KMS-11 (cell line): ENCODE measurements at regions not wholly inside any gene's neighbourhood (a gene's known extent, or its start where the extent isn't known, plus 50 kb on each side); places are given as distances from the start of the nearest gene placed in this dataset.

Experiments used
- H2AFZ ChIP-seq: fragments of 200-600 bp; sonication (generic); 2 replicates; pipeline ENCODE4 v1.6.1; 2016; ENCODE audit warnings: antibody characterized with exemption, mixed run types, low read depth
- H3K27ac ChIP-seq: fragments of 200-600 bp; sonication (generic); 2 replicates; pipeline ENCODE4 v1.6.1; 2016; ENCODE audit warnings: mild to moderate bottlenecking, mixed run types
- H3K27me3 ChIP-seq: fragments of 200-600 bp; sonication (generic); 2 replicates; pipeline ENCODE4 v1.6.1; 2017; ENCODE audit warnings: mild to moderate bottlenecking, low read depth, mixed run types, moderate library complexity; ENCODE audit not compliant: insufficient read depth
- H3K36me3 ChIP-seq: fragments of 200-600 bp; sonication (generic); 2 replicates; pipeline ENCODE4 v1.6.1; 2017; ENCODE audit warnings: mild to moderate bottlenecking, mixed run types; ENCODE audit not compliant: insufficient read depth
- H3K4me1 ChIP-seq: fragments of 200-600 bp; sonication (generic); 2 replicates; pipeline ENCODE4 v1.6.1; 2016; ENCODE audit warnings: mild to moderate bottlenecking, low read depth, mixed run types; ENCODE audit not compliant: poor library complexity, severe bottlenecking
- H3K4me2 ChIP-seq: fragments of 200-600 bp; sonication (generic); 2 replicates; pipeline ENCODE4 v1.7.0; 2016; ENCODE audit warnings: mild to moderate bottlenecking, mixed run types
- H3K4me3 ChIP-seq: fragments of 200-600 bp; sonication (generic); IDR thresholded peaks from 2 replicates; pipeline ENCODE4 v1.6.1; 2017; ENCODE audit warnings: low read depth, low read length, mixed read lengths; ENCODE audit not compliant: insufficient read depth
- H3K79me2 ChIP-seq: fragments of 200-600 bp; sonication (generic); 2 replicates; pipeline ENCODE4 v1.6.1; 2016; ENCODE audit warnings: low read depth, mixed run types; ENCODE audit not compliant: insufficient read depth
- H3K9ac ChIP-seq: fragments of 200-600 bp; sonication (generic); 2 replicates; pipeline ENCODE4 v1.6.1; 2016; ENCODE audit warnings: mild to moderate bottlenecking, mixed run types
- H4K20me1 ChIP-seq: fragments of 200-600 bp; sonication (generic); 2 replicates; pipeline ENCODE4 v1.6.1; 2016; ENCODE audit warnings: mild to moderate bottlenecking, mixed run types; ENCODE audit not compliant: insufficient read depth
- TF ChIP-seq, protein P1 (sequence below): fragments of 200-600 bp; sonication (generic); conservative IDR thresholded peaks from 2 replicates; pipeline ENCODE4 v1.6.1; 2017; ENCODE audit warnings: low read depth, mild to moderate bottlenecking, antibody characterized with exemption, low read length, moderate library complexity, mixed read lengths

DNA sequence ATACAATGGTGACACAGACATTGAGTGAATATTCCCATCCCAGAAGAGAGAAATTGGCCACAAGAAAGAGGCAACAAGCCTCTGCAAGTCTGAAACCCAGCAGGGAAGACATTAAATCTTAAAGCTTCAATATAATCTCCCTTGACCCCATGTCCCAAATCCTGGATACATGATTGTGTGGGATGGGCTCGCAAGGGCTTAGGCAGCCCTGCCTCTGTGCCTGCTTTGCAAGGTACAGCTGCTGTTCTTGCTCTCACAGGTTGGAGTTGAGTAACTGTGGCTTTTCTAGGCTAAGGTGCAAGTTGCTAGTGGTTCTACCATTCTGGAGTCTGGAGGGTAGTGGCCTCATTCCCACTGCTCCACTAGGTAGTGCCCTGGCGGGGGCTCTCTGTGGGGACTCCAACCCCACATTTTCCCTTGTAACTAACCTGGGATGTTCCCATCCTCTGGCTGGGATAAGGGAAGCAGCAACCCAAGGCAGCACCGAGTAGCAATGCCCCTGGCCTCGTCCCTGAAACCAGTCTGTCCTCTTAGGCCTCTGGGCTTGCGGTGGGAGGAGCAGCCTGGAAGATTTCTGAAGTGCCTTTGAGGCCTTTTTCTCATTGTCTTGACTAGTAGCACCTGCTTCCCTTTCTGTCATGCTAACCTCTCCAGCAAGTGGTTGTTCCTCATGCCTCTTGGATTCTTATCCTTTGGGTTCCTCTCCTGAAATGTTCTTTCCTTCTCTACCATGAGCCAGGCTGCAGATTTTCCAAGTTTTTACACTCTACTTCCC is 90.0 kb downstream of the FAM174B start:
- TF ChIP-seq, protein P1, sequence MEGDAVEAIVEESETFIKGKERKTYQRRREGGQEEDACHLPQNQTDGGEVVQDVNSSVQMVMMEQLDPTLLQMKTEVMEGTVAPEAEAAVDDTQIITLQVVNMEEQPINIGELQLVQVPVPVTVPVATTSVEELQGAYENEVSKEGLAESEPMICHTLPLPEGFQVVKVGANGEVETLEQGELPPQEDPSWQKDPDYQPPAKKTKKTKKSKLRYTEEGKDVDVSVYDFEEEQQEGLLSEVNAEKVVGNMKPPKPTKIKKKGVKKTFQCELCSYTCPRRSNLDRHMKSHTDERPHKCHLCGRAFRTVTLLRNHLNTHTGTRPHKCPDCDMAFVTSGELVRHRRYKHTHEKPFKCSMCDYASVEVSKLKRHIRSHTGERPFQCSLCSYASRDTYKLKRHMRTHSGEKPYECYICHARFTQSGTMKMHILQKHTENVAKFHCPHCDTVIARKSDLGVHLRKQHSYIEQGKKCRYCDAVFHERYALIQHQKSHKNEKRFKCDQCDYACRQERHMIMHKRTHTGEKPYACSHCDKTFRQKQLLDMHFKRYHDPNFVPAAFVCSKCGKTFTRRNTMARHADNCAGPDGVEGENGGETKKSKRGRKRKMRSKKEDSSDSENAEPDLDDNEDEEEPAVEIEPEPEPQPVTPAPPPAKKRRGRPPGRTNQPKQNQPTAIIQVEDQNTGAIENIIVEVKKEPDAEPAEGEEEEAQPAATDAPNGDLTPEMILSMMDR: no peak
- H2AFZ ChIP-seq: no peak overlapping the region
- H3K4me2 ChIP-seq: no peak overlapping the region
- no peak overlapping the region for H3K27ac ChIP-seq
- H3K79me2 ChIP-seq: no peaks in the 10 kb centered on the region
- H3K36me3 ChIP-seq: no peaks in the 10 kb centered on the region
- H3K4me1 ChIP-seq: no peaks in the 10 kb centered on the region
- no peak overlapping the region for H3K4me3 ChIP-seq
- no peaks in the 10 kb centered on the region for H4K20me1 ChIP-seq
- no peaks in the 10 kb centered on the region for H3K27me3 ChIP-seq
- H3K9ac ChIP-seq: no peak overlapping the region

DNA sequence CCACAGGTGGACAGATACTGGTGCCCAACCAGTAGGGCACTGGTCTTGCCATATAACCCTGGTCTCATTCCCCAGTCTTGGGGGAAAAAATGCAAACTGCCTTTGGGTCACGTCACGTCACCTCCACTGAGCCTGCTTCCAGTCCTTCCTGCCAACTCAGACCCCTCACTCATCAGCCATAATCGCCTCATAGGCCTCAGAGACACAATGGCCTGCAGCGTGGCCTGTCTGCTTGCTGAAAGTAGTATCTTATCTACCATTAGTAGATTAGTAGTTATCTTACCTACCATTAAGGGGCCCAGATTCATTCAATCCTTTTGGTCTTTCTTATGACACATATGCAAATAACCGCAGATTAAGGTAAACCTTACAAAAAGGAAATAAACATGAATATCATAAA is 93.8 kb downstream of the FAM174B start:
- no peaks in the 10 kb centered on the region for H3K27me3 ChIP-seq

DNA sequence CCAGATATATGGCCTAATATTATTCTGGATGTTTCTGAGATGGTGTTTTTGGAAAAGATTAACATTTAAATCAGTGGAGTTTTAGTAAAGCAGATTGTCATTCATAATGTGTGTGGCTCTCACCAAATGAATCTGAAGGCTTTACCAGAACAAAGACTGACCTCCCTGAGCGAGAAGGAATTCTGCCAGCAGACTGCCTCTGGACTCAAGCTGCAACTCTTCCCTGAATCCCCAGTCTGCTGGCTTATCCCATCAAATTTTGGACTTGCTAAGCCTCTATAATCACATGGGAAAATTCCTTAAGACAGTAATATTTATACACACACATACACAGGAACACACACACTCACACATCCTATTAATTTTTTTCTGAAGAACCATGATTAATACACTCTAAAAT is 102.3 kb downstream of the FAM174B start:
- H3K4me3 ChIP-seq: no peak overlapping the region
- H4K20me1 ChIP-seq: no peaks in the 10 kb centered on the region
- no peaks in the 10 kb centered on the region for H3K79me2 ChIP-seq
- no peak overlapping the region for H3K4me2 ChIP-seq
- no peaks in the 10 kb centered on the region for H3K4me1 ChIP-seq
- H3K27me3 ChIP-seq: no peaks in the 10 kb centered on the region
- H3K9ac ChIP-seq: no peak overlapping the region
- H2AFZ ChIP-seq: no peak overlapping the region
- no peak overlapping the region for H3K27ac ChIP-seq
- TF ChIP-seq, protein P1: no peak
- H3K36me3 ChIP-seq: no peaks in the 10 kb centered on the region

More for the DNA sequence above, 93.8 kb downstream of the FAM174B start:
- no peaks in the 10 kb centered on the region for H3K4me1 ChIP-seq
- no peaks in the 10 kb centered on the region for H4K20me1 ChIP-seq
- no peak overlapping the region for H3K27ac ChIP-seq
- no peaks in the 10 kb centered on the region for H3K36me3 ChIP-seq
- H3K79me2 ChIP-seq: no peaks in the 10 kb centered on the region
- H3K4me2 ChIP-seq: no peak overlapping the region
- no peak overlapping the region for H3K9ac ChIP-seq
- H2AFZ ChIP-seq: no peak overlapping the region
- TF ChIP-seq, protein P1: no peak
- H3K4me3 ChIP-seq: no peak overlapping the region

DNA sequence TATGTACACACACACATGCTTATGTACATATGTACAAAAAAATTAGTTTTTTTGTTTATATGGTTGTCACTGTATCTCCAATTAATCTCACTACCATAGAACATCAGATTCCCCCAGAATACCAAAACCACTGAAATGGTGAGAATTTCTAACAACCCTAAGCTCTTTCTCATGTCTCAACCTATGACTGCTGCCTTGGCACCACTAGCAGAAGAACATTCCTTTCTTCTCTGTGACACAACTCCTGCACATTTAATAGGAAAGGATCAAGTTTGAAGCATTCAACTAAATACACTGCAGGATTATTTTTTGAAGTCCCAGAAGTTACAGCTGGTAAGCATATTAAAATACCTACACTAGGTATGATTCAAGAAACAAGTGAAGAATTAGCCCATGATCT is 109.6 kb downstream of the FAM174B start:
- Histone ChIP-seq H2AFZ (no peak overlapping the region), H3K27ac (no peak overlapping the region), H3K4me2 (no peak overlapping the region), H3K27me3 (no peaks in the 10 kb centered on the region), H4K20me1 (no peaks in the 10 kb centered on the region), H3K4me1 (no peaks in the 10 kb centered on the region), H3K36me3 (no peaks in the 10 kb centered on the region), H3K4me3 (no peak overlapping the region), H3K9ac (no peak overlapping the region), H3K79me2 (no peaks in the 10 kb centered on the region)
- TF ChIP-seq, protein P1: no peak
